SK-N-SH treated with all-trans-retinoic acid at 6 μM for 48 hours (cell line): ENCODE measurements at regions not wholly inside any gene's neighbourhood (a gene's known extent, or its start where the extent isn't known, plus 50 kb on each side); places are given as distances from the start of the nearest gene placed in this dataset.

Source experiments
- ATAC-seq: fragments of 200-7000 bp; cut with Tn5 transposase; 3 replicates; pipeline ENCODE4 v1.9.1; 2020; ENCODE audit warnings: mild to moderate bottlenecking, moderate library complexity
- ARNTL ChIP-seq: fragments of 450-650 bp; formaldehyde crosslinking; IDR thresholded peaks from 2 replicates; pipeline ENCODE4 v1.5.0; 2020; ENCODE audit warnings: low read depth, mild to moderate bottlenecking, moderate library complexity, borderline replicate concordance
- BACH2 ChIP-seq: fragments of 250-450 bp; sonication (Bioruptor Pico); IDR thresholded peaks from 2 replicates; pipeline ENCODE4 v1.9.0; 2021; ENCODE audit warnings: mild to moderate bottlenecking, borderline replicate concordance
- CREB5 ChIP-seq: fragments of 250-450 bp; sonication (Bioruptor Pico); IDR thresholded peaks from 2 replicates; pipeline ENCODE4 v1.5.1; 2020; ENCODE audit warnings: low read depth, mild to moderate bottlenecking, moderate library complexity
- CSDC2 ChIP-seq: fragments of 250-450 bp; sonication (Bioruptor Pico); IDR thresholded peaks from 2 replicates; pipeline ENCODE4 v1.5.0; 2020; ENCODE audit warnings: mild to moderate bottlenecking, moderate library complexity
- CSRNP3 ChIP-seq: fragments of 250-450 bp; sonication (Bioruptor Pico); IDR thresholded peaks from 2 replicates; pipeline ENCODE4 v1.5.1; 2021; ENCODE audit warnings: mild to moderate bottlenecking, moderate library complexity
- ESRRG ChIP-seq: fragments of 250-450 bp; sonication (Bioruptor Pico); IDR thresholded peaks from 2 replicates; pipeline ENCODE4 v1.6.1; 2021; ENCODE audit warnings: mild to moderate bottlenecking
- GLIS3 ChIP-seq: fragments of 250-450 bp; sonication (Bioruptor Pico); IDR thresholded peaks from 2 replicates; pipeline ENCODE4 v1.5.0; 2020; ENCODE audit warnings: mild to moderate bottlenecking, moderate library complexity
- ISL1 ChIP-seq: fragments of 250-450 bp; sonication (Bioruptor Pico); IDR thresholded peaks from 2 replicates; pipeline ENCODE4 v2.1.2; 2022; ENCODE audit warnings: mild to moderate bottlenecking, moderate library complexity
- OSR1 ChIP-seq: fragments of 250-450 bp; sonication (Bioruptor Pico); IDR thresholded peaks from 2 replicates; pipeline ENCODE4 v1.8.0; 2022; ENCODE audit warnings: moderate library complexity, mild to moderate bottlenecking, inconsistent platforms
- PATZ1 ChIP-seq: fragments of 250-450 bp; sonication (Bioruptor Pico); IDR thresholded peaks from 2 replicates; pipeline ENCODE4 v1.8.0; 2020; ENCODE audit warnings: mild to moderate bottlenecking, moderate library complexity, borderline replicate concordance
- POU6F1 ChIP-seq: fragments of 250-450 bp; sonication (Bioruptor Pico); IDR thresholded peaks from 2 replicates; pipeline ENCODE4 v1.8.0; 2021; ENCODE audit warnings: low read depth, mild to moderate bottlenecking, moderate library complexity, borderline replicate concordance
- PPARA ChIP-seq: fragments of 250-450 bp; sonication (Bioruptor Pico); IDR thresholded peaks from 2 replicates; pipeline ENCODE4 v1.5.0; 2020; ENCODE audit warnings: mild to moderate bottlenecking, borderline replicate concordance
- SNAI2 ChIP-seq: fragments of 250-450 bp; sonication (Bioruptor Pico); IDR thresholded peaks from 2 replicates; pipeline ENCODE4 v1.5.0; 2020; ENCODE audit warnings: mild to moderate bottlenecking, moderate library complexity
- TCF4 ChIP-seq: fragments of 250-450 bp; sonication (Bioruptor Pico); IDR thresholded peaks from 2 replicates; pipeline ENCODE4 v1.8.0; 2021; ENCODE audit warnings: mild to moderate bottlenecking, moderate library complexity, borderline replicate concordance
- TOX ChIP-seq: fragments of 250-450 bp; sonication (Bioruptor Pico); IDR thresholded peaks from 2 replicates; pipeline ENCODE4 v1.8.0; 2021; ENCODE audit warnings: mild to moderate bottlenecking, moderate library complexity, borderline replicate concordance
- TSHZ2 ChIP-seq: fragments of 250-450 bp; sonication (Bioruptor Pico); IDR thresholded peaks from 2 replicates; pipeline ENCODE4 v1.5.0; 2020; ENCODE audit warnings: mild to moderate bottlenecking, moderate library complexity
- ZC3H10 ChIP-seq: fragments of 250-450 bp; sonication (Bioruptor Pico); IDR thresholded peaks from 2 replicates; pipeline ENCODE4 v1.5.1; 2021; ENCODE audit warnings: mild to moderate bottlenecking, moderate library complexity
- ZFP3 ChIP-seq: fragments of 250-450 bp; sonication (Bioruptor Pico); IDR thresholded peaks from 2 replicates; pipeline ENCODE4 v1.5.0; 2020; ENCODE audit warnings: mild to moderate bottlenecking, moderate library complexity
- ZFP30 ChIP-seq: fragments of 450-650 bp; formaldehyde crosslinking; IDR thresholded peaks from 2 replicates; pipeline ENCODE4 v1.5.0; 2022; ENCODE audit warnings: mild to moderate bottlenecking, moderate library complexity
- ZNF70 ChIP-seq: fragments of 450-650 bp; formaldehyde crosslinking; IDR thresholded peaks from 2 replicates; pipeline ENCODE4 v1.5.0; 2020; ENCODE audit warnings: mild to moderate bottlenecking, moderate library complexity
- ZNF8 ChIP-seq: fragments of 450-650 bp; formaldehyde crosslinking; IDR thresholded peaks from 2 replicates; pipeline ENCODE4 v1.5.0; 2020; ENCODE audit warnings: mild to moderate bottlenecking, moderate library complexity

- TF ChIP-seq ZNF70 (CRISPR knock-in tag) (no peak), GLIS3 (CRISPR knock-in tag) (no peak), POU6F1 (CRISPR knock-in tag) (no peak), ESRRG (CRISPR knock-in tag) (no peak), OSR1 (no peak), CSRNP3 (no peak), PATZ1 (CRISPR knock-in tag) (no peak), ZFP3 (CRISPR knock-in tag) (no peak), PPARA (CRISPR knock-in tag) (no peak), TSHZ2 (CRISPR knock-in tag) (no peak), ARNTL (CRISPR knock-in tag) (no peak), SNAI2 (no peak), ISL1 (CRISPR knock-in tag) (no peak), ZNF8 (no peak), ZFP30 (CRISPR knock-in tag) (no peak), BACH2 (CRISPR knock-in tag) (no peak), TOX (CRISPR knock-in tag) (no peak), ZC3H10 (CRISPR knock-in tag) (no peak), TCF4 (CRISPR knock-in tag) (no peak)
- no peak for ATAC-seq
Measured at GRCh38 chr9:82334286-82334685, 345.7 kb downstream of the SPATA31D1 start.

- no peak for ATAC-seq
- TF ChIP-seq PPARA (CRISPR knock-in tag) (no peak), GLIS3 (CRISPR knock-in tag) (no peak), TOX (CRISPR knock-in tag) (no peak), CSDC2 (CRISPR knock-in tag) (no peak), ZFP30 (CRISPR knock-in tag) (no peak), PATZ1 (CRISPR knock-in tag) (no peak), POU6F1 (CRISPR knock-in tag) (no peak), CSRNP3 (no peak), SNAI2 (no peak), ZNF70 (CRISPR knock-in tag) (no peak), CREB5 (CRISPR knock-in tag) (no peak), ISL1 (CRISPR knock-in tag) (no peak)
Measured at GRCh38 chr9:82337351-82337750, 348.8 kb downstream of the SPATA31D1 start.
